Tibial artery (tissue), 4 donors: ENCODE measurements at regions not wholly inside any gene's neighbourhood (a gene's known extent, or its start where the extent isn't known, plus 50 kb on each side); places are given as distances from the start of the nearest gene placed in this dataset.
"Not testable (repeated sequence)": the region's sequence is repeated elsewhere in the genome, so short reads cannot be mapped to it uniquely, and the experiment has no call there.

Source experiments
- DNase-seq, 2 donors: peaks; one replicate each; pipeline ENCODE4 v3.0.0-alpha.2; 2019
- H3K27ac ChIP-seq, 2 donors: fragments of 200-600 bp; sonication (generic) in 1 of 2; 1 replicate in 1 of 2; 2 replicates in 1 of 2; pipeline ENCODE4 v1.5.1; 2018 to 2019; ENCODE audit warnings: mild to moderate bottlenecking in 1 of 2
- H3K27me3 ChIP-seq, 2 donors: fragments of 200-600 bp; sonication (generic) in 1 of 2; one replicate each; pipeline versions ENCODE4 v1.5.1 to v1.6.0; 2016 to 2019
- H3K36me3 ChIP-seq, 3 donors: fragments of 200-600 bp; sonication (generic) in 2 of 3; one replicate each; pipeline ENCODE4 v1.5.1; 2016 to 2019; ENCODE audit warnings: mild to moderate bottlenecking in 2 of 3
- H3K4me1 ChIP-seq, 4 donors: fragments of 200-600 bp; sonication (generic) in 2 of 4; 1 replicate in 3 of 4; 2 replicates in 1 of 4; pipeline ENCODE4 v1.5.1; 2016 to 2019
- H3K4me3 ChIP-seq, 2 donors: fragments of 200-600 bp; sonication (generic) in 1 of 2; 1 replicate in 1 of 2; 2 replicates in 1 of 2; pipeline ENCODE4 v1.5.1; 2018 to 2019; ENCODE audit warnings: mild to moderate bottlenecking in 2 of 2
- H3K9me3 ChIP-seq, 3 donors: fragments of 200-600 bp; sonication (generic) in 1 of 3; one replicate each; pipeline ENCODE4 v1.5.1; 2016 to 2019
- CTCF ChIP-seq, 2 experiments: fragments of 200-600 bp in 1 of 2; fragments of 450-650 bp in 1 of 2; IDR thresholded peaks; one replicate each; pipeline ENCODE4 v1.5.1; 2017 to 2019; ENCODE audit warnings: antibody characterized with exemption in 2 of 2, mild to moderate bottlenecking in 1 of 2, moderate library complexity in 1 of 2
- intact Hi-C: fragments of 100-400 bp; cut with DNase I; formaldehyde crosslinking; loops from one replicate; pipeline ENCODE4 v1.15.0; 2023; ENCODE audit warnings: low total_unique reads

GRCh38 chr7:55310287-55311025, 54.7 kb upstream of the LANCL2 start:
- intact Hi-C loops = no loop called here
- TF ChIP-seq CTCF (IDR thresholded peaks at IDR 0.05) = no peak
- no peak for DNase-seq
- Histone ChIP-seq H3K27ac (no peak overlapping the region), H3K27me3 (no peaks in the 10 kb centered on the region), H3K36me3 (no peaks in the 10 kb centered on the region), H3K4me3 (no peak overlapping the region), H3K9me3 (no peaks in the 10 kb centered on the region), H3K4me1 (no peaks in the 10 kb centered on the region)

- DNase-seq, H3K9me3 ChIP-seq, H3K4me3 ChIP-seq, H3K27ac ChIP-seq, H3K27me3 ChIP-seq, H3K4me1 ChIP-seq, H3K36me3 ChIP-seq, intact Hi-C loops: not testable (repeated sequence)
Measured at GRCh38 chr7:55311892-55312291, 53.2 kb upstream of the LANCL2 start.

- H3K36me3 ChIP-seq, DNase-seq, H3K4me1 ChIP-seq, H3K9me3 ChIP-seq, H3K27me3 ChIP-seq, H3K27ac ChIP-seq, intact Hi-C loops, H3K4me3 ChIP-seq: not testable (repeated sequence)
Measured at GRCh38 chr7:55313671-55314070, 51.5 kb upstream of the LANCL2 start.

- Histone ChIP-seq H3K27me3 (no peaks in the 10 kb centered on the region), H3K9me3 (no peaks in the 10 kb centered on the region), H3K36me3 (no peaks in the 10 kb centered on the region), H3K4me3 (no peak overlapping the region), H3K27ac (no peak overlapping the region), H3K4me1 (no peaks in the 10 kb centered on the region)
- no peak for DNase-seq
- TF ChIP-seq CTCF (IDR thresholded peaks at IDR 0.05) = no peak
- intact Hi-C loops = no loop called here
Measured at GRCh38 chr7:55314967-55315366, 50.2 kb upstream of the LANCL2 start.
